ENCODE measurements at regions not wholly inside any gene's neighbourhood (a gene's known extent, or its start where the extent isn't known, plus 50 kb on each side); places are given as distances from the start of the nearest gene placed in this dataset.

- TF ChIP-seq POLR2A (IDR thresholded peaks at IDR 0.05) (no peak), CTCF (IDR thresholded peaks at IDR 0.05) (no peak), EP300 (IDR thresholded peaks at IDR 0.05) (no peak)
Measured at GRCh38 chr9:18215626-18216025, 258.3 kb upstream of the ADAMTSL1 start.

Measured in tibial nerve (tissue), 4 donors.